NCI-H1105 treated with DMSO at 0.1 percent for 48 hours (cell line): ENCODE measurements at regions not wholly inside any gene's neighbourhood (a gene's known extent, or its start where the extent isn't known, plus 50 kb on each side); places are given as distances from the start of the nearest gene placed in this dataset.
A peak's percentile ranks its signal among the peaks of the same experiment; 100 is the strongest.
"Not testable (repeated sequence)": the region's sequence is repeated elsewhere in the genome, so short reads cannot be mapped to it uniquely, and the experiment has no call there.

Experiments used
- DNase-seq: peaks from one replicate; lab custom pipeline; 2025; lab: John Stamatoyannopoulos, UW

DNA sequence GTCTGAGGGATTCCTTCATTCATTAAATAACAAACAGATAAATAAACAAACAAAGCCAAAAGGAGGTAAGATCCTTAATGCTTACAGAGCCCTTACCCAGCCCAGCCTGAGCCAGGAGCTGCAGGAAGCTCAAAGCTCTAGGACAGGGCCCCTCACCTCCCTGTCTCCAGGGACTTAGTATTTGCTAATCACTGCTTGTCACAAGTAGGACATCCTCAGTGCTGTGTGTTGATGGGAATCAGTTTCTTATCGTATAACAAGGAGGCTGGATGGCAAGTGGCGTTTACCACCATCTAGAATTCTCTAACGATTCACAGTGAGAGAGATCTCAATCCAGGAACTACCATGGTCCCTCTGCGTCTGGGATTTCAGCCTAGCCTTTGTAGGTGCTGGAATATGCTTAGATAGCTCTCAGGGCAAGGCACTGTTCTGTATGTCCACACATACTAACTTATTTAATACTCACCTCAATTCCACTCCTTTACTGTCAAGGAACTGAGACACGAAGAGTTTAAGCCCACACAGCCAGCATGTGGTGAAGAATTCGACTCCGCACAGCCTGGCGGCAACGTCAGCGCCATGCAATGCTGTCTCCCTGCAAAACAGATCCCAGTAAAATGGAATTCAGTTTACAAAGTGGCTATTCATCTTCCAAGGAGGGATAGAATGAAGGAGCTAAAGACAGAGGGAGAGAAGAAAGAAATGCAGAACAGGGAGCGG lies 164.8 kb downstream of the MYCN start:
- DNase-seq = no peak

DNA sequence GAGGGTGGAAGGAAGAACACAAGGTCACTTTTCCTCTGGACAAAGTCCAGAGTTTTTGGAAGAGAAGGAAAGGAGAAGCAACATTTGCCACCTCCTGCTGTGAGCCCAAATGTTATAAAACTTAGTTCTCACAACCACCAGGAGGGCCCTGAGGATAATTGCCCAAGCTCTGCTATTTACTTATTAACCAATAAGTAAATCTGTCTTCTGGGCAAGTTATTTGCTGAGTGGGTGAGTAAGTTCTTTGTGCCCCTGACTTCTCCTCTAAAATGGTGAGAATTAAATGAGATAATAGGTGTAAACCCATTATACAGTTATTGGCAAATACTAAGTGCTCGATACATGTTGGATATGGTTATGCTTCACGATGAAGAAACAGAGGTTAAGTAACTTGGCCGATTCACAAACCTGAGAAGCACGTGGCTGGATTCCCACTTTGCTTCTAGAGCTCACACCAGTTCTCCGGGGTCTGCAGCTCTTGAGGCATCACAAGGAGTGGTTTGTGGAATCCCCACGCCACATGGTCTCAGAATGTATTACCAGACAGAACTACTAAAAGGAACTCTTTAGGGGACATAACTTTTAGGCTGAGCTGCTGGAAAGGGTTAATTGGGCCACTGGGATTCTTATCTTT lies 164.1 kb downstream of the MYCN start:
- no peak for DNase-seq

DNA sequence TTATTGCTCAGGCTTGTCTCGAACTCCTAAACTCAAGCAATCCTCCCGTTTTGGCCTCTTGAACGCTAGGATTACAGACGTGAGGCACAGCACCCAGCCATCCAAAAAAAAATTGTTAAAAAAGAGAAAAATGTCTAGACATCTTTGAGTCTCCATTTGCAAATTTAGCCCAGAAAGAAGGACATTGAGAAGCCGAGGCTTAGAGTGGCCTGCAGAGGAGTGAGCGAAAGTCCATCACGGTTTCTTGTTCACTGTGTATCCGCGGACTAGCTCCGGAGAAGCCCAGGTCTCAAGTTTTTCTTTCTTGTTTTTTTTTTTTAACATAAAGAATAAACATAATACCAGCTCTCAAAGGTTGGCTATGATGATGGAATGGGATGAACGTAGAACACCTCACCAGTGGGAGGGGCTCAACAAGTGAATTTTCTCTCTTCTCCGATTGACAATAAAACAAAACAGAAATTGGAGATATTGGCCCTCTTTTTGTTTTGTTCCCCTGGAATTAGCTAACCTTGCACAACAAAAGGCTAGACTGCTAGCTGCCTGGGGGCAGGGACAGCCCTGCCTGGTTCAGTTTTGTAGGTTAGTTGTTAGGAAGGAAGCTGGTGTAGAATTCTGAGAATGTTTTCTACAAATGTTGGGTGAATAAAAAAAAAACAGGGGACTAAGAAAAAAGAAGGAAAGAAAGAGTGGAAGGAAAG lies 163.4 kb downstream of the MYCN start:
- DNase-seq = no peak

DNA sequence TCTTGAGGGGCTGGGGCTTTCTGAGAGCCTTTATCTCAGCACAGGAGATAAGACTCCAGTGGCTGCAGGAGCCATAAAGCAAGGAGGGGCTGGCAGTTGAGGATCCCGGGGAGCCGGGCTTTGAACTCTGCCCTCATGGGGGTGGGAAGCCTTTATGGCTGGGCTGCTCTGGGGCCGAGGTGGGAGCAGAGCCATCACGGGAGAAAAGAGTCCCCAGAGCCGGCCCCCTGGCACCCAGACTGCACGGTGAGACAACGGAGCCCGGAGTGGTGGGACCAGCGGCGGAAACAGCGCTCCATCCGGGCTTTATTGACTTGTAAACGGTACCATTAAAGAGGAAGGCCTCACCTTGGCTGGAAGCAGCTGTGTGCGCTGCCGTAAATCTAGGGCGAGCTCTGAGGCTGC lies 162.6 kb downstream of the MYCN start:
- DNase-seq = no peak

DNA sequence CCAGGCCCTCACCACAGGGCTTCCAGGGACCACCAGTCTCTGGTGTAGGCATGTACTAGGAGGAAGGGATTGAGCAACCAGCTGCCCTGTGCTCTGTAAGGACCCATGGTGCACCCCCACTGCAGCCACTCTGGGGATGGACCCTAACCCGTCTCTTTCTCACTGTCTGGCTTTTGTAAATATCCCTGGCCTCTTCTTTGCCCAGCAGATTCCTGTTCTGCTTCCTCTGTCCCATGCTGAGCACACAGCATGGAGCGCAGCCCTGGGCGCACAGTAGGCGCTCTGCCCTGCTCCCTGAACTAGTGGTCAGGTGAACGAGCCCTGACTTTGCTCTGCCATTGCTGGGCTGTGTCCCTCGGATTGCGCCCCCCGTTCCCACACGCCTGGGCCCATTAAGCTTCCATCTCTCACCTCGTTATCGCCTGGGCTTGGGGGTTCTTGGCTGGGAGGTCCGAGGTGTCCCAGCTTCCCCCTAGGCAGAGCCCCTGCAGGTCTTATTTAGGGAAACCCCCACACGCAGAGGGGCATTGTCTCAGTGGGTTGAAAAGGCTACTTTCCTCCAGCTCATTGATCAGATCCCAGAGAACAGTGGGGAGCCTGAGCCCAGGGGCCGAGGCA lies 162.1 kb downstream of the MYCN start:
- DNase-seq = no peak

DNA sequence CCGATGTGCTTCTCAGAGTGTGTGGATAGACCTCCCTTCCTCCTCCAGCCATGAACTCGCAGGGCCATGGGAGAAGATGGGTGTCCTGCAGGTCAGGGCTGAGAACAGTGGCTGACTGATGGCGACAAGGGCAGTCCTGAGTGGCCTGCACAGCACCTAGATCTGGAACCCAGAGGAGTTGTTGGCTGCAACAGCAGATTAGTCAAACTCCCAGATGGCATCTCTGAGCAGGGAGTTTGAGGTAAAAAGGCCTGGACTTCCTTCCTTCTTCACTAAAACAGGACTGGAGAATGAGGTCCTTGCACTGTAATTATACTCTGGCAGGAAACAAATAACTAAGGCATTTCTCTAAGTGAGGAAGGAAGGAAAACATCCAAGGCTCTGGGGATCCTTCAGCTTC lies 160.8 kb downstream of the MYCN start:
- DNase-seq = no peak

DNA sequence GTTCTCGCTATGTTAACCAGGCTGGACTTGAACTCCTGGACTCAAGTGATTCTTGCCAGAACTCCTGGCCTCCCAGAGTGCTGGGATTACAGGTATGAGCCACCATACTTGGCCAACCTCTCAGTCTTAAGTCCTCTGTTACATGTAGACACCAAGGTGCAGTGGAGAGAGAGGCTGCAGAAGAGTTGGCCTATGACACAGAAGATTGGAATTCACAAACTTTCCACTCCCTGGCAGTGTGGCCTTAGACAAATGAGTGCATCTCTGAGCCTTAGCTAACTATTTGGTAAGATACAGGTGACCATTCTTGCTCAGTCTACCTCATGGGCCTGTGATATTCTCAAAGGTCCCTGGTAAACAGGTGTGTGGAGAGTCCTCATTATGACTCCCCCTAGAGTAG lies 159.7 kb downstream of the MYCN start:
- no peak for DNase-seq

DNA sequence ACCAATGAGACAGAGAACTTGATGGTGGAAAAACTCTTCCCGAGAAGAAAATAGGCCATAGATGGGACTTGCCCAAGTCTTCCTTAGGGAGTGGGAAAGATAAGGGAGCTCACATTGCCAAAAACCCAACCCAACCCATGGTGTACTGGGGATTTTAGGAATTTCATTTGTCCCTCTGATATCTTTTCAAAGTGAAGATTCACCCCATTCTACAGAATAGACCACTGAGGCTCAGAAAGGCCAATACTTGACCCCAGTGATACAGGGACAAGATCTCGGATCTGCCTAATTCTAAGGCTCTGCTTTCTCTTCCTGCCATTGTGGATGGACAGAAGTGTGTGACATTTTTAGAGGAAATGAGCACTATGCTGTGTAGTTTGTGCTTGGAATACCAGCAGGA lies 159.0 kb downstream of the MYCN start:
- DNase-seq = no peak

DNA sequence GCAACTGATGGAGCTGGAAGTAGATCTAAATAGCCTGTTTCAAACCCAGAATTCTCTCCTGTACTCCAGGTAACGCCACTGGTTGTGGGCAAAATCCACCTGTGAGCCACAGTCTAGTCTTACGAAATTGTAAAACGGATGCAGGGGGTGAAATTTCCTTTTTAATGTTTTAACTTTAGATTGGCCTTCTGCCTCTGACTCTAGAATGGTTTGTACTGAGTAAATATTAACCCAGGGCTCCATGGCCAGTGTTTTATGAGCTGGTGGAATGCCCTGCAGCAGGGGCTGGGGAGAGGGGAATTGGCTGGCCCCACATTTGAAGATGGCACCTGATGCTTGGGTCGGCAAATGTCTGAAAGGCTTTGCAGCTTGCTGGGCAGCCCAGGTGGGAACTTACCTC lies 156.6 kb downstream of the MYCN start:
- DNase-seq = no peak

DNA sequence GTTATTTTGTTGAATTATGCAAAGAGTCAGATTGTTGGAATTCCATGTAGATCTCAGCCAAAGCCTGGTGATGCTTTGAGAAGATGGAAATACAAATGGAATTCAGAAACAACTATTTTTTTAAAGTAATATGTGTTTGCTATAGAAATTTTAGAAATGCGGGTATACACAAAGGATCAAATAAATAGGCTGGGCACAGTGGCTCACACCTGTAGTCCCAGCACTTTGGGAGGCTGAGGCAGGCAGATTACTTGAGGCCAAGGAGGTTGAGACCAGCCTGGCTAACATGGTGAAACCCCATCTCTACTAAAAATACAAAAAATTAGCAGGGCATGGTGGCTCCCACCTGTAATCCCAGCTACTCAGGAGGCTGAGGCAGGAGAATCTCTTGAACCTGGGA lies 155.1 kb downstream of the MYCN start:
- not testable (repeated sequence) for DNase-seq

DNA sequence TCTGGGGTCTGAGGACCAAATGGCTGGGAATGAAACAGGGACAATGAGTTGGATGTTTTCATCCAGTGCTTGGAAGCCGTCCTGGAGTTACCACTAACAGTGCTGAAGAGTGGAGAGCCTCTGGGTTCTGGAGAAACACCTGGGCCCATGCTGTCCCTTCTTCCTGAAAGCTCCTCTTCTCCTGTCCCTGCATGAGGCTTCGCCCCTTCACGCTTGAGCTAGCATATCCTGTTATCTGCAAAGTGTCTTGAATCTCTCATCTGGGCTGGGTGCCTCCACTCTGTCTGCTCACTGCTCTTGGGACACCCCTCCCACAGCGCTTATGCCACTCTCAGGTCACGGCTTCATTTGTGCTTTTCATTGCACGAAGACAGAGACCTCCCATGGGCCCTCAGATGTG lies 154.5 kb downstream of the MYCN start:
- DNase-seq = no peak

DNA sequence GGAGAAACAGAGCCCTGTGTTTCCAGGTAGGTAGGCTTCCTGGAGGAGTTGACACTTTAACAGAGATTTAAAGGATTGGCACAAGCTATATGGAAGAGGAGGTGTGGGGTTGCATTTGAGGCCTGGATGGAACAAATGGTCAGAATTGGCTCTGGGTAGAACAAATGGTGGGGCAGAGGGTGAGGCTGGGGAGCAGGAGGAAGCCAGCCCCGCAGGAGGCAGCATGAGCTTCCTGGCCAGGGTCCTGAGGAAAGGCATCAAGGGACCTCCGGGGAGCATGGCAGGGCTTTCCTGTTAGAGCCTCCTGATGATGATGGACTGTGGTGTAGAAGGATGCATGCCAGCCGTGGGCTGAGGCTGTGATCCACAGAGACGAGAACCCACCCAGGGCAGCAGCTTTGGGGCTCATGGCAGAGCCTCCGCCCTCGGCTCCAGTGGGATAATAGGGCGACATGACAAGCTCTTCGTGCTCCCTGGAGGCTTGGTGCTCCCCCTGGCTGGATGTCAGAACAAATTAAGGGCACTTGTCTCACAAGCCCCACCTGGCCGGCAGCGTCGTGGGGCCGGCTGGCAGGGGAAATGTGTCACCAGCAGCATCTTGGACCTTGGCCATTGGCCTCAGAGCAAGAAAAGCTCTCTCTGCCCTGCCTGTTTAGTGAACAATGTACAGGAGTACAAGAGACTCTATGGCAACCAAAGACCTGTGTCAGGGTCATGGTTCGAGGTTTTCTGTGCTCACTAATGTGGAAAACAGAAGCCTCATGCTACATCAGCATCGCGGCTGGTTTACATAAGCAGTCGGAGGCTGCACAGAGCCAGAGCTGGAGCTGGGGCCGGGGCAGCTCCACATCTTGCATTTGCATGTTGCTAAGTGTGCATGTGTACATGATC lies 153.5 kb downstream of the MYCN start:
- DNase-seq = peak; percentile 40

DNA sequence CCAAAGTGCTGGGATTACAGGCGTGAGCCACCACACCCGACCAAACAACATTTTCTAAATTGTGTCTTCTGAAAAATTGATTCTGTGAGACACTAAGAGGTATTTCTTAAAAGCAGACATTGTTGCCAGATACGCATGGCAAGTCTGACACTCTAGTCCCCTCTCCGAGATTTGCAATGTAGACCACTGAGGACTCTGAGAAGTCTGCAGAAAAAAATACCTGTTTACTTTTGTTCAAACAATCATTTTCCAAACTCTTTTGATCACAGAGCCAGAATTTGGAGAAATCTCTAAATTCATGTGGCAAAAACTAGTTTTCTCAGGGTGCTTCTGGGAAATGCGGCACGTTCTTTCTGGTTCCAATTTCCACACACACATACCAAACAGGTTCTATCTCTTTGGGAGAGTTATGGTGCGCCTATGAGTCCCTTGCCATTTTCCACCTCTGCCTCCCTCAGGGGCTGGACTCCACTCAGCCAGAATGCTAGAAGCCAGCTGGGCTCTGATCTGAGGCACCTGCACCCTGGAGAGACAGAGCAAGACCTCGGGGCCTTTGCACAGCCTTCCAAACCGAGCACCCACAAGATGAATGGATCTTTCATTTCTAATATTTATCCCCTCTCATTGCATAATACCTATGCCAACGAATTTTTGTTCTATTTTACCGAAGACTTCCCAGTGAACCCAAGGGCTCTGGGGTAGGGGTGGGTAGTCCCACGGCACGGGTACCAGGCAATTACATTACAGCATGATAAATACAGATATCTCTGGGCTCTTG lies 152.7 kb downstream of the MYCN start:
- DNase-seq = no peak

DNA sequence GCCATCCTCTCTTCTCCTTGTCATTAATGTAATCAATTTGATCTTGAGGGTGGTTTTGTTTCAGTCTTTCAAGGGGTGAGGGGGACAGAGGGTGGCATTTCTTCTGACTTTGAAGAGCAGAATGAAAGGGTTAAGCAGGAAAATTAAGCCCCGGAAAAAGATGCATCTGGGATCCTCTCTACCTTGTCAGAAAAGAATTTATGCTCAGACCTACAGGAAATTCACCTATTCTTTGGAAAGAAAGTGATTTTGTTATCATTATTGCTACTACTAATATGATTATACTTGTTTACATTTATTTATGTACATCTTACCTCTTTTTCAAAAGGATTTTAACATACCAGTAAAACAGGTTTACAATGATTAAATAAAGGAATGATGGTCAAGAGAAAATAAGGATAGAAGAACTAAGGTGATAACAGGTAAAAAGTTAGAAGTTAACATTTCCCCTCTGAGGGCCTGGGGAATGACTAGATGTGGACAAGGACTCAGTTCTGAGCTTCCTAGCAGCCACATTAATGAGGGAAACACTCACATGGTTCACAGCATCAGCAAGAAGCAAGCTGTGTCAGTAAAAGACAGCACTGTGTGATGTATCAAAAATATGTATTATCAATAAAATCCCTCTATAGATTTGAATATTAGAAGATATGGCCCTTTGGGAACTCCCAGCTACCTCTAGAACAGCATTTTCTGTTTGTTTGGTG lies 151.4 kb downstream of the MYCN start:
- no peak for DNase-seq

DNA sequence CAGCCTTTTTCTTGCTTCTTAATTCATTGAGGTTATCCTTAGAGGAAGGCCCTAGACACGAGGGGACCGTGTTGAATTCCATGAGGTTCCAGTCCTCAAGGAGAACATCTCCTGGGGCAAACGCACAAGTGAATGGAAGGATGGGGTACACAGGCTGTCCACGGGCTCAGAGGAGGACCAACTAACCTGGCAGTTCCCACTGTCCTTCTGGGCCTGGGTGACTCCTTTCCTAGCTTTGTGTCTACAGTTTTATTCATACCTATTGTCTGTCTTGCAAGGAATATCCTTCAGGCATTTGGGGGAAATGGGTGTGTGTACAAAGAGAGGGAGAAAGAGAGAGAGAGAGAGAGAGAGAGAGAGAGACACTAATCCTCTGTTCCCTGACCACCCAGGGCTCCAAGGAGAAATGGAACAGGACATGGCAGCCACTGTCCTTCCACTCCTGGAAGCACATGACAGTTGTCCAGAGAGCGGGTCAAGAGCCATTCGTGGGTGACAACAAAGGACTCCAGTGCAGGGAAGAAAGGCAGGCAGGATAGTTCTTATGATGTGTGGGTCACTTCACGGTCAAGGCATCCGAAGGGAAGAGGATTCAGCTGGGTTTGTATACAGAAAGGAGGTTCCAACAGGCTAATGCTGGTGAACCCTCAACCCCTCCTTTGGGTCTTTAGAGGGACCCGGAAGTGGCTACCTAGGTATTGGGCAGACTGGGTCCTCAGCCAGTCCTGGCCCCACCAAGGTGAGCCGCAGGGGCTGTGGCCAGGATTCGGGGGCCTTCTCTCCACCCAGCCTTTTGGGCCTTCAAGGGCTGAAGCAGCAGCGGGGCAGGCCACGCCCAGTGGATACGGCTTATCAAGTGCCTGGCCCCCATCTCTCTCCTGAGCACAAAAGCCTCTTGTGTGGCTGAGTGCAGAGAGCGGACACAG lies 150.6 kb downstream of the MYCN start:
- DNase-seq = no peak

DNA sequence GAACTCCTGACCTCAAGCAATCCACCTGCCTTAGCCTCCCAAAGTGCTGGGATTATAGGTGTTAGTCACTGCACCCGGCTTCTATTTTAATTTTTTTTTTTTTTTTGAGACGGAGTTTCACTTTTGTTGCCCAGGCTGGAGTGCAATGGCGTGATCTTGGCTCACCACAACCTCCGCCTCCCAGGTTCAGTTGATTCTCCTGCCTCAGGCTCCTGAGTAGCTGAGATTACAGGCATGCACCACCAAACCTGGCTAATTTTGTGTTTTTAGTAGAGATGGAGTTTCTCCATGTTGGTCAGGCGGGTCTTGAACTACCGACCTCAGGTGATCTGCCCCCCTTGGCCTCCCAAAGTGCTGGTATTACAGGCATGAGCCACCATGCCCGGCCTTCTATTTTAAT lies 149.1 kb downstream of the MYCN start:
- DNase-seq = not testable (repeated sequence)

DNA sequence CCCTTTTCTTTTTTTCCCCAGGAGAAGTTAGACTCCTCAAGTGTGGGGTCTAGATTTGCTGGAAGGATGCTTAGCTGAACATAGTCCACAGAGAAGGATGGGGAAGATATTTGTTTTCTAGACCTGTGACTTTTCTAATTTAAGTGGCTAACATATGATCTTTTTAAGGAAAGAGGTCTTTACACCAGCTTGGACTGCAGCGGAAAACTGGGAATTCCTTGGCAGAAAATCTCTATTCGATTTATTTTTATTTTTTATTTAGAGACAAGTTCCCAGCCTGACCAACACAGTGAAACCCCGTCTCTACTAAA lies 148.4 kb downstream of the MYCN start:
- no peak for DNase-seq

DNA sequence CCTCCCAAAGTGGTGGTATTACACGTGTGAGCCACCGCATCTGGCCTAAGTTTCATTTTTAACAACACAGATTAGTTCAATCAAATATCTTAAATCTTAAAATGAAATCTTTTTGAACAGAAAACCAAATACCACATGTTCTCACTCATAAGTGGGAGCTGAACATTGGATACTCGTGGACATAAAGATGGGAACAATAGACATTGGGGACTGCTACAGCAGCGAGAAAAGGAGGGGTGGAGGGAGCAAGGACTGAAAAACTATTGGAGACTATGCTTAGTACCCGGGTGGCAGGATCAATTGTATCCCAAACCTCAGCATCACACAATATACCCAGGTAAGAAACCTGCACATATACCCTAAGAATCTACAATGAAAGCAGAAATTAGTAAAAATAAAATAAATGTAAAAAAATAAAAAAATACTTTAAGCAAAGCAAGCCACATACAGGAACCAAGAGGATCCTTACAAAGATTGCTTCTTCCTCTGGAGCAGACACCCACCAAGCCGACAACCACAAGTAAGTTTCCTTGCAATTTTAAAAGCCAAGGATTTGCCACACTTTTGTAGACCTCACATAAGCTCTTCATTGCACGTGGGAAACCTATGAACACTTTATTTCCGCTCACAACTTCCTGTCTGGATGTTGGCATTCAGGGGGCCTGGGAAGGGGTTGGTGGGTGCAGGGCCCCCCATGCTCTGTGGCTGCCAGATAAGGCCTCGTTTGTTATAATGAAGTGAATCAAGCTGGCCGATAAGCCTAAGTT lies 147.9 kb downstream of the MYCN start:
- no peak for DNase-seq

DNA sequence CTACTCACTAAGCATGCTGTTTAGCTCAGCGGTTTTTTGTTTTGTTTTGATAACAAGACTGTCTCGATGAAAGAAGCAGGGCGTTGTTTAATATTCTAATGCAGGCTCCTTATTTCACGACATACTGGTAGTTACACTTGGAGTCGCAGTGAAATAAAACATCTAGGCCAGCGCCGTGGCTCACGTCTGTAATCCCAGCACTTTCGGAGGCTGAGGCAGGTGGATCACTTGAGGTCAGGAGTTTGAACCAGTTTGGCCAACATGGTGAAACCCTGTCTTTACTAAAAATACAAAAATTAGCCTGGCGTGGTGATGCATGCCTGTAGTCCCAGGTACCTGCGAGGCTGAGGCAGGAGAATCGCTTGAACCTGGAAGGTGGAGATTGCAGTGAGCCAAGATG lies 145.8 kb downstream of the MYCN start:
- DNase-seq = not testable (repeated sequence)
